ENCODE measurements at regions not wholly inside any gene's neighbourhood (a gene's known extent, or its start where the extent isn't known, plus 50 kb on each side); places are given as distances from the start of the nearest gene placed in this dataset.
A peak's percentile ranks its signal among the peaks of the same experiment; 100 is the strongest.

DNA sequence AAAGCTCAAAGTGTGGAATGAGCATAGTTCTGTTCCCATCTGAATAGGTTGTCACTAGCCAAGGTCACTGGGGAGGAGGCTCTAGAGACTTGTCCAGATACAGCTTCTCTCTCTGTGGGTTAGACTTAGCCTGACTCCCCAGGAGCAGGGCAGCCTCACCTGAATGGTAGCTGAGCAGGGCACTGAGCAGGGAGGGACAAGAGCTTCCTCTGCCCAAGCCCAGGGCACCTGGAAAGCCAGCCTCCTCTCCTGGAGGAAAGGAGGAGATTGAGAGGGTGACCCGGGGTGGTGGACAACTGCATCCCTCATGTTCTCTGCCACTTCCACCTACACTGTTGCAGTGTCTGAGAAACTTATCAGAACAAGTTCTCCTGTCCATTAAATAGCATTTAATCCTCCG, 59.0 kb upstream of the F3 start:
- TF ChIP-seq CTCF (IDR thresholded peaks at IDR 0.05 in 8 of 11, conservative IDR thresholded peaks at IDR 0.05 in 3 of 11) (no peak), POLR2A (IDR thresholded peaks at IDR 0.05) (no peak), POLR2AphosphoS5 (IDR thresholded peaks at IDR 0.05) (no peak)
- WGBS, 5 donors = 69 to 79% (median 74%) methylated on average over 2 of the region's 2 CpGs
- no peak overlapping the region for H3K27ac ChIP-seq

GRCh38 chr1:94599095-94599813, 57.7 kb upstream of the F3 start:
- TF ChIP-seq POLR2AphosphoS5 (IDR thresholded peaks at IDR 0.05) (no peak), CTCF (IDR thresholded peaks at IDR 0.05 in 8 of 11, conservative IDR thresholded peaks at IDR 0.05 in 3 of 11) (peak in 3 of 11 experiments; percentile 11 to 34 (median 25))
- intact Hi-C loops (cut with DNase I; ENCODE audit: low total_unique reads) = no loop called here
- Histone ChIP-seq H3K27ac (no peak overlapping the region), H3K36me3 (no peaks in the 10 kb centered on the region), H3K4me3 (no peak overlapping the region), H3K4me1 (peaks cover 0 to 47% (median 6%) of the 10 kb centered on the region in 6 donors), H3K27me3 (replicated peaks in 1 of 7) (peaks cover 0 to 7% (median 0%) of the 10 kb centered on the region in 7 donors), H3K9me3 (no peaks in the 10 kb centered on the region)
- no peak for DNase-seq
- WGBS, 5 donors = 67 to 82% (median 74%) methylated on average over 11 of the region's 11 CpGs

More for the DNA sequence above, 59.0 kb upstream of the F3 start:
- H3K4me1 ChIP-seq = peaks cover 0 to 47% (median 6%) of the 10 kb centered on the region in 6 donors
- peaks cover 0 to 11% (median 0%) of the 10 kb centered on the region in 7 donors for H3K27me3 ChIP-seq (replicated peaks in 1 of 7)
- no peak overlapping the region for H3K4me3 ChIP-seq
- no peaks in the 10 kb centered on the region for H3K9me3 ChIP-seq
- H3K36me3 ChIP-seq = no peaks in the 10 kb centered on the region
- DNase-seq = no peak
- intact Hi-C loops (cut with DNase I; ENCODE audit: low total_unique reads) = no loop called here

DNA sequence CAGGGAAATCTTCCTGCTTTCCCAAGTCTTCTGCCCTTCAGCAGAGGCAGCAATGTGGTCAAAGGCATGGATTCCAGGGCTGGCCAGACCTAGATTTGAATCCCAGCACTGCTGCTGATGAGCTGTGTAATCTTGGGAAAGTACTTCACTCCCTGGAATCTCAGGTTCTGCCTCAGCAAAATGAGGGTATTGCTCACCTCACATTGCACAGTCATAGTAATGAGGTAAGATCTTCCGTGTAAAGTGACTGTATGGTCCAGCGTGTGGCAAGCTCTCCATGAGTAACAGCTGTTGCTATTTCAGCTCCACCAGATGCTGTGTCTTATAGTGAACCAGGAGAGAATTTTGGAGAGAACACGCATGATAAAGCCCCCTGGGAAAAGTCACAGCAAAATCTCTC, 56.1 kb upstream of the F3 start:
- TF ChIP-seq CTCF (IDR thresholded peaks at IDR 0.05 in 8 of 11, conservative IDR thresholded peaks at IDR 0.05 in 3 of 11) (no peak), POLR2A (IDR thresholded peaks at IDR 0.05) (no peak), POLR2AphosphoS5 (IDR thresholded peaks at IDR 0.05) (no peak)
- intact Hi-C loops (cut with DNase I; ENCODE audit: low total_unique reads) = no loop called here
- Histone ChIP-seq H3K36me3 (no peaks in the 10 kb centered on the region), H3K9me3 (no peaks in the 10 kb centered on the region), H3K4me1 (peaks cover 0 to 38% (median 5%) of the 10 kb centered on the region in 6 donors), H3K27me3 (replicated peaks in 1 of 7) (peaks cover 0 to 7% (median 0%) of the 10 kb centered on the region in 7 donors), H3K27ac (no peak overlapping the region), H3K4me3 (no peak overlapping the region)
- 60 to 83% (median 77%) methylated on average over 3 of the region's 3 CpGs for WGBS, 5 donors
- no peak for DNase-seq

DNA sequence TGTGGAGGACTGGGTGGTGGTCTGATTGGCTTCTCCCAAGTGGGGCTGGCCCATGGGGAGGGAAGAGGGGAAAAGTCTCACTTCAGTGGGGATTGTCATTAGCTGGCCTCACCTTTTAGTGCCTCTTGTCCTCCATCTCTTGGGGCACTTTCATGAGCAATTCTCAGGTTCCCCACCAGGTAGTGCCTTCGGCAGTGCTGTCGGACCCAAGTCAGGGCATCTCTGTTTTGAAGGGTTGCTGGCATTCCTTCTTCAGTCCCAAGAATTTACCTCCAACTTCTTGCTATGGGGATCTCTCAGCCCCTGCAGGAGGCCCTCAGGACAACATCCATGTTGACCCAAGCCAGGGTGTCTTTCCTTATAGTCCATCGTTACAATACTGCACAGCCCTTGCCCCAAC, 54.7 kb upstream of the F3 start:
- Histone ChIP-seq H3K4me3 (no peak overlapping the region), H3K4me1 (peaks cover 0 to 24% (median 0%) of the 10 kb centered on the region in 6 donors), H3K9me3 (no peaks in the 10 kb centered on the region), H3K36me3 (no peaks in the 10 kb centered on the region), H3K27me3 (replicated peaks in 1 of 7) (peaks cover 0 to 7% (median 0%) of the 10 kb centered on the region in 7 donors), H3K27ac (no peak overlapping the region)
- intact Hi-C loops (cut with DNase I; ENCODE audit: low total_unique reads) = no loop called here
- TF ChIP-seq POLR2AphosphoS5 (IDR thresholded peaks at IDR 0.05) = no peak
- no peak for TF ChIP-seq POLR2A (IDR thresholded peaks at IDR 0.05)
- no peak for TF ChIP-seq CTCF (IDR thresholded peaks at IDR 0.05 in 8 of 11, conservative IDR thresholded peaks at IDR 0.05 in 3 of 11)
- DNase-seq = no peak
- WGBS, 5 donors = 92 to 98% (median 93%) methylated on average over 3 of the region's 3 CpGs

Measured in spleen (tissue), 11 donors.